Keratinocyte (primary cell): ENCODE measurements at regions not wholly inside any gene's neighbourhood (a gene's known extent, or its start where the extent isn't known, plus 50 kb on each side); places are given as distances from the start of the nearest gene placed in this dataset.

Experiments
- EZH2 ChIP-seq: IDR thresholded peaks from one replicate; pipeline ENCODE4 v1.6.1; 2012; ENCODE audit warnings: inconsistent platforms, mild to moderate bottlenecking, low read length, moderate library complexity
- TF ChIP-seq, protein P1 (sequence below), 3 experiments: IDR thresholded peaks in 1 of 3; conservative IDR thresholded peaks in 1 of 3; optimal IDR thresholded peaks in 1 of 3; 2 replicates in 2 of 3; 3 replicates in 1 of 3; pipeline versions ENCODE3 to v1.5.1; 2011; ENCODE audit warnings: low read length in 3 of 3, mild to moderate bottlenecking in 3 of 3, moderate library complexity in 2 of 3, control low read depth in 1 of 3, inconsistent platforms in 1 of 3; ENCODE audit not compliant: insufficient read depth in 2 of 3; ENCODE audit errors: extremely low read depth in 1 of 3

DNA sequence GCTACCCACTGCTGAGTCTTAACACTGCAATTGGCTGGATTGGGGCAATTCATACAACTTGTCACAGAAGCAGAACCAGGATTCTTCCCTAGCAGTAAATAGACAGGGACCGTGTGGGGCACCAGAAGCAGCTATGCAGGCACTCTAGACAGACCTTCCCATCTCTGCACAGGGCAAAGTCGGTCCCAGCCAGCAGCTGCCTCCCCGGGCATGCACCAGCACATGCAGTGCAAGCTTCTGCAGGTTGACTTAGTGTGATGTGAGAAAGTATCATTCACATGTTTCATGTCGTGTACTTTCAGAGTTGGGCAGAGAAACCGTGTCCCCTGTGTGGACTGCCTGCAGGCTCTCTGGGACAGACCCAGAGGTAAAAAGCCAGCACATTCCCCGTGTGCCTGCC is 98.0 kb upstream of the FOXA2 start:
- TF ChIP-seq, protein P1, sequence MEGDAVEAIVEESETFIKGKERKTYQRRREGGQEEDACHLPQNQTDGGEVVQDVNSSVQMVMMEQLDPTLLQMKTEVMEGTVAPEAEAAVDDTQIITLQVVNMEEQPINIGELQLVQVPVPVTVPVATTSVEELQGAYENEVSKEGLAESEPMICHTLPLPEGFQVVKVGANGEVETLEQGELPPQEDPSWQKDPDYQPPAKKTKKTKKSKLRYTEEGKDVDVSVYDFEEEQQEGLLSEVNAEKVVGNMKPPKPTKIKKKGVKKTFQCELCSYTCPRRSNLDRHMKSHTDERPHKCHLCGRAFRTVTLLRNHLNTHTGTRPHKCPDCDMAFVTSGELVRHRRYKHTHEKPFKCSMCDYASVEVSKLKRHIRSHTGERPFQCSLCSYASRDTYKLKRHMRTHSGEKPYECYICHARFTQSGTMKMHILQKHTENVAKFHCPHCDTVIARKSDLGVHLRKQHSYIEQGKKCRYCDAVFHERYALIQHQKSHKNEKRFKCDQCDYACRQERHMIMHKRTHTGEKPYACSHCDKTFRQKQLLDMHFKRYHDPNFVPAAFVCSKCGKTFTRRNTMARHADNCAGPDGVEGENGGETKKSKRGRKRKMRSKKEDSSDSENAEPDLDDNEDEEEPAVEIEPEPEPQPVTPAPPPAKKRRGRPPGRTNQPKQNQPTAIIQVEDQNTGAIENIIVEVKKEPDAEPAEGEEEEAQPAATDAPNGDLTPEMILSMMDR (optimal IDR thresholded peaks at IDR 0.05 in 1 of 3, IDR thresholded peaks at IDR 0.05 in 1 of 3, conservative IDR thresholded peaks at IDR 0.05 in 1 of 3; ENCODE audit: extremely low read depth in 1 of 3, insufficient read depth in 2 of 3, low read length in 3 of 3) = no peak
- TF ChIP-seq EZH2 = no peak
